ENCODE measurements at regions not wholly inside any gene's neighbourhood (a gene's known extent, or its start where the extent isn't known, plus 50 kb on each side); places are given as distances from the start of the nearest gene placed in this dataset.

- ATAC-seq, result no peak
- TF ChIP-seq OSR1 (CRISPR knock-in tag; IDR thresholded peaks at IDR 0.05) (no peak), ZFP3 (CRISPR knock-in tag; IDR thresholded peaks at IDR 0.05) (no peak), PPARA (CRISPR knock-in tag; IDR thresholded peaks at IDR 0.05; ENCODE audit: borderline replicate concordance) (no peak), ARNTL (CRISPR knock-in tag; IDR thresholded peaks at IDR 0.05; ENCODE audit: borderline replicate concordance, low read depth) (no peak), BACH2 (CRISPR knock-in tag; IDR thresholded peaks at IDR 0.05; ENCODE audit: borderline replicate concordance) (no peak), ZNF8 (CRISPR knock-in tag; IDR thresholded peaks at IDR 0.05) (no peak), POU6F1 (CRISPR knock-in tag; IDR thresholded peaks at IDR 0.05; ENCODE audit: borderline replicate concordance, low read depth) (no peak), ZNF70 (CRISPR knock-in tag; IDR thresholded peaks at IDR 0.05) (no peak), GLIS3 (CRISPR knock-in tag; IDR thresholded peaks at IDR 0.05) (no peak), ISL1 (CRISPR knock-in tag; IDR thresholded peaks at IDR 0.05) (no peak), SNAI2 (CRISPR knock-in tag; IDR thresholded peaks at IDR 0.05) (no peak), ZC3H10 (CRISPR knock-in tag; IDR thresholded peaks at IDR 0.05) (no peak), TOX (CRISPR knock-in tag; IDR thresholded peaks at IDR 0.05; ENCODE audit: borderline replicate concordance) (no peak), ZNF565 (CRISPR knock-in tag; conservative IDR thresholded peaks at IDR 0.05; ENCODE audit: low read depth) (no peak), TCF4 (CRISPR knock-in tag; IDR thresholded peaks at IDR 0.05; ENCODE audit: borderline replicate concordance) (no peak), CSDC2 (CRISPR knock-in tag; IDR thresholded peaks at IDR 0.05) (no peak), RARB (CRISPR knock-in tag; IDR thresholded peaks at IDR 0.05) (no peak)
- TF ChIP-seq, protein P1, sequence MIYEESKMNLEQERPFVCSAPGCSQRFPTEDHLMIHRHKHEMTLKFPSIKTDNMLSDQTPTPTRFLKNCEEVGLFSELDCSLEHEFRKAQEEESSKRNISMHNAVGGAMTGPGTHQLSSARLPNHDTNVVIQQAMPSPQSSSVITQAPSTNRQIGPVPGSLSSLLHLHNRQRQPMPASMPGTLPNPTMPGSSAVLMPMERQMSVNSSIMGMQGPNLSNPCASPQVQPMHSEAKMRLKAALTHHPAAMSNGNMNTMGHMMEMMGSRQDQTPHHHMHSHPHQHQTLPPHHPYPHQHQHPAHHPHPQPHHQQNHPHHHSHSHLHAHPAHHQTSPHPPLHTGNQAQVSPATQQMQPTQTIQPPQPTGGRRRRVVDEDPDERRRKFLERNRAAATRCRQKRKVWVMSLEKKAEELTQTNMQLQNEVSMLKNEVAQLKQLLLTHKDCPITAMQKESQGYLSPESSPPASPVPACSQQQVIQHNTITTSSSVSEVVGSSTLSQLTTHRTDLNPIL (CRISPR knock-in tag; IDR thresholded peaks at IDR 0.05; ENCODE audit: low read depth), result no peak
These were observed 150.1 kb upstream of the RMP24 start for GRCh38 chr18:35822413-35822812.

- TF ChIP-seq GLIS3 (CRISPR knock-in tag; IDR thresholded peaks at IDR 0.05) (no peak), ZNF70 (CRISPR knock-in tag; IDR thresholded peaks at IDR 0.05) (no peak), PPARA (CRISPR knock-in tag; IDR thresholded peaks at IDR 0.05; ENCODE audit: borderline replicate concordance) (no peak), RARB (CRISPR knock-in tag; IDR thresholded peaks at IDR 0.05) (no peak), ARNTL (CRISPR knock-in tag; IDR thresholded peaks at IDR 0.05; ENCODE audit: borderline replicate concordance, low read depth) (no peak), TCF4 (CRISPR knock-in tag; IDR thresholded peaks at IDR 0.05; ENCODE audit: borderline replicate concordance) (no peak)
- no peak for ATAC-seq
These were observed 146.0 kb upstream of the RMP24 start for GRCh38 chr18:35826477-35826876.

- ATAC-seq, result no peak
- TF ChIP-seq OSR1 (CRISPR knock-in tag; IDR thresholded peaks at IDR 0.05) (no peak), CSDC2 (CRISPR knock-in tag; IDR thresholded peaks at IDR 0.05) (no peak), ZFP30 (CRISPR knock-in tag; IDR thresholded peaks at IDR 0.05) (no peak), CSRNP3 (CRISPR knock-in tag; IDR thresholded peaks at IDR 0.05) (no peak), SNAI2 (CRISPR knock-in tag; IDR thresholded peaks at IDR 0.05) (no peak), ISL1 (CRISPR knock-in tag; IDR thresholded peaks at IDR 0.05) (no peak), POU6F1 (CRISPR knock-in tag; IDR thresholded peaks at IDR 0.05; ENCODE audit: borderline replicate concordance, low read depth) (no peak), TCF4 (CRISPR knock-in tag; IDR thresholded peaks at IDR 0.05; ENCODE audit: borderline replicate concordance) (no peak), ZNF8 (CRISPR knock-in tag; IDR thresholded peaks at IDR 0.05) (no peak), ZC3H10 (CRISPR knock-in tag; IDR thresholded peaks at IDR 0.05) (no peak), ZFP3 (CRISPR knock-in tag; IDR thresholded peaks at IDR 0.05) (no peak), ZNF70 (CRISPR knock-in tag; IDR thresholded peaks at IDR 0.05) (no peak), ESRRG (CRISPR knock-in tag; IDR thresholded peaks at IDR 0.05) (no peak), ARNTL (CRISPR knock-in tag; IDR thresholded peaks at IDR 0.05; ENCODE audit: borderline replicate concordance, low read depth) (no peak), TSHZ2 (CRISPR knock-in tag; IDR thresholded peaks at IDR 0.05) (no peak), PPARA (CRISPR knock-in tag; IDR thresholded peaks at IDR 0.05; ENCODE audit: borderline replicate concordance) (no peak), RARB (CRISPR knock-in tag; IDR thresholded peaks at IDR 0.05) (no peak)
- TF ChIP-seq, protein P1 (CRISPR knock-in tag; IDR thresholded peaks at IDR 0.05; ENCODE audit: low read depth), result no peak
- TF ChIP-seq, protein P2, sequence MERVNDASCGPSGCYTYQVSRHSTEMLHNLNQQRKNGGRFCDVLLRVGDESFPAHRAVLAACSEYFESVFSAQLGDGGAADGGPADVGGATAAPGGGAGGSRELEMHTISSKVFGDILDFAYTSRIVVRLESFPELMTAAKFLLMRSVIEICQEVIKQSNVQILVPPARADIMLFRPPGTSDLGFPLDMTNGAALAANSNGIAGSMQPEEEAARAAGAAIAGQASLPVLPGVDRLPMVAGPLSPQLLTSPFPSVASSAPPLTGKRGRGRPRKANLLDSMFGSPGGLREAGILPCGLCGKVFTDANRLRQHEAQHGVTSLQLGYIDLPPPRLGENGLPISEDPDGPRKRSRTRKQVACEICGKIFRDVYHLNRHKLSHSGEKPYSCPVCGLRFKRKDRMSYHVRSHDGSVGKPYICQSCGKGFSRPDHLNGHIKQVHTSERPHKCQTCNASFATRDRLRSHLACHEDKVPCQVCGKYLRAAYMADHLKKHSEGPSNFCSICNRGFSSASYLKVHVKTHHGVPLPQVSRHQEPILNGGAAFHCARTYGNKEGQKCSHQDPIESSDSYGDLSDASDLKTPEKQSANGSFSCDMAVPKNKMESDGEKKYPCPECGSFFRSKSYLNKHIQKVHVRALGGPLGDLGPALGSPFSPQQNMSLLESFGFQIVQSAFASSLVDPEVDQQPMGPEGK (CRISPR knock-in tag; IDR thresholded peaks at IDR 0.05; ENCODE audit: borderline replicate concordance), result no peak
These were observed 145.1 kb upstream of the RMP24 start for GRCh38 chr18:35827275-35827902.

Measured in SK-N-SH treated with all-trans-retinoic acid at 6 μM for 48 hours (cell line).